Body of pancreas (tissue), 4 donors: ENCODE measurements at regions not wholly inside any gene's neighbourhood (a gene's known extent, or its start where the extent isn't known, plus 50 kb on each side); places are given as distances from the start of the nearest gene placed in this dataset.

Experiments
- CTCF ChIP-seq, 7 experiments: fragments of 450-650 bp in 4 of 7; fragments of 200-600 bp in 3 of 7; sonication (generic) in 3 of 7; IDR thresholded peaks; one replicate each; pipeline ENCODE4 v1.5.1; 2016 to 2019; ENCODE audit warnings: antibody characterized with exemption in 7 of 7
- POLR2A ChIP-seq, 3 donors: fragments of 450-650 bp; IDR thresholded peaks; one replicate each; pipeline ENCODE4 v1.6.1; 2016; ENCODE audit warnings: antibody characterized with exemption in 3 of 3, mild to moderate bottlenecking in 2 of 3

GRCh38 chr5:117621921-117622320 lies 1047.3 kb upstream of the SEMA6A start:
- TF ChIP-seq CTCF (IDR thresholded peaks at IDR 0.05) (no peak), POLR2A (IDR thresholded peaks at IDR 0.05) (no peak)
